ENCODE measurements at regions not wholly inside any gene's neighbourhood (a gene's known extent, or its start where the extent isn't known, plus 50 kb on each side); places are given as distances from the start of the nearest gene placed in this dataset.

DNA sequence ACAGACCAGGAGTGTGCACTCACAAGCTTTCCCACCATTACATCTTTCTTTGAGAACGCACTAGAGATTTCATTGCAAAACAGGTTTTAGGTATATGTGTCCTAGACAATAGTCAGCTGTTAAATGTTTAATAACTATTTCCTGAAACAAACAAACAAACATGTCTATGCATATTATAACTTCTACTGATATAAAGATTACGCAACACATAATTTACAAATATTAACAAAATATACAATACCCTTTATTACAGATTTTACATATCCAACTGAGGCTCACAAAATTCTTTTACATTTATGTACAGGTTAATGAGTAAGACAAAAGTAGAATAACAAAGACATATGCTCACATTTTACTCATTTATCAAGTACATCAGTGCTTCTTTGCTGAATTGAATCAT is 1554.0 kb upstream of the PCDH10 start:
- no peak overlapping the region for H2AFZ ChIP-seq (ENCODE audit: insufficient read depth, low read depth, low read length, poor library complexity, severe bottlenecking)
- H3K9me3 ChIP-seq (replicated peaks in 1 of 2; ENCODE audit: control insufficient read depth in 1 of 2, insufficient read depth in 1 of 2, low read length in 2 of 2), result no peaks in the 10 kb centered on the region
- H3K4me3 ChIP-seq (replicated peaks in 1 of 3; ENCODE audit: low read depth in 2 of 3, low read length in 3 of 3), result no peak overlapping the region
- Mint-ChIP-seq H3K36me3 (no peaks in the 10 kb centered on the region), H3K27ac (no peak overlapping the region), H3K4me3 (no peak overlapping the region), H3K9me3 (peaks cover 2 to 9% (median 4%) of the 10 kb centered on the region in 7 donors), H3K4me1 (no peaks in the 10 kb centered on the region), H3K27me3 (ENCODE audit: low read depth in 3 of 3) (no peaks in the 10 kb centered on the region)
- no peak overlapping the region for H3K27ac ChIP-seq (ENCODE audit: low read depth in 1 of 2, low read length in 2 of 2)
- H3K79me2 ChIP-seq (ENCODE audit: insufficient read depth, low read length), result no peaks in the 10 kb centered on the region
- TF ChIP-seq, protein P1, sequence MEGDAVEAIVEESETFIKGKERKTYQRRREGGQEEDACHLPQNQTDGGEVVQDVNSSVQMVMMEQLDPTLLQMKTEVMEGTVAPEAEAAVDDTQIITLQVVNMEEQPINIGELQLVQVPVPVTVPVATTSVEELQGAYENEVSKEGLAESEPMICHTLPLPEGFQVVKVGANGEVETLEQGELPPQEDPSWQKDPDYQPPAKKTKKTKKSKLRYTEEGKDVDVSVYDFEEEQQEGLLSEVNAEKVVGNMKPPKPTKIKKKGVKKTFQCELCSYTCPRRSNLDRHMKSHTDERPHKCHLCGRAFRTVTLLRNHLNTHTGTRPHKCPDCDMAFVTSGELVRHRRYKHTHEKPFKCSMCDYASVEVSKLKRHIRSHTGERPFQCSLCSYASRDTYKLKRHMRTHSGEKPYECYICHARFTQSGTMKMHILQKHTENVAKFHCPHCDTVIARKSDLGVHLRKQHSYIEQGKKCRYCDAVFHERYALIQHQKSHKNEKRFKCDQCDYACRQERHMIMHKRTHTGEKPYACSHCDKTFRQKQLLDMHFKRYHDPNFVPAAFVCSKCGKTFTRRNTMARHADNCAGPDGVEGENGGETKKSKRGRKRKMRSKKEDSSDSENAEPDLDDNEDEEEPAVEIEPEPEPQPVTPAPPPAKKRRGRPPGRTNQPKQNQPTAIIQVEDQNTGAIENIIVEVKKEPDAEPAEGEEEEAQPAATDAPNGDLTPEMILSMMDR (IDR thresholded peaks at IDR 0.05), result no peak
- H3K4me1 ChIP-seq (ENCODE audit: control insufficient read depth in 1 of 2, insufficient read depth in 2 of 2, low read length in 2 of 2), result no peaks in the 10 kb centered on the region
- H3K4me2 ChIP-seq (replicated peaks; ENCODE audit: extremely low read depth, low read length, poor library complexity, severe bottlenecking), result no peak overlapping the region
- intact Hi-C loops (cut with micrococcal nuclease), result no loop called here
- H3K9ac ChIP-seq (ENCODE audit: insufficient read depth, low read length, poor library complexity, severe bottlenecking), result no peak overlapping the region
- no peaks in the 10 kb centered on the region for H4K20me1 ChIP-seq (ENCODE audit: insufficient read depth, low read length)
- no peaks in the 10 kb centered on the region for H3K27me3 ChIP-seq (ENCODE audit: control insufficient read depth in 2 of 2, insufficient read depth in 2 of 2, low read length in 2 of 2)
- no peaks in the 10 kb centered on the region for H3K36me3 ChIP-seq (replicated peaks in 1 of 2; ENCODE audit: control insufficient read depth in 1 of 2, insufficient read depth in 2 of 2, low read length in 2 of 2)
- DNase-seq, result no peak
- WGBS (ENCODE audit: insufficient coverage), result no CpG with 5 or more reads among the region's 2 CpGs

DNA sequence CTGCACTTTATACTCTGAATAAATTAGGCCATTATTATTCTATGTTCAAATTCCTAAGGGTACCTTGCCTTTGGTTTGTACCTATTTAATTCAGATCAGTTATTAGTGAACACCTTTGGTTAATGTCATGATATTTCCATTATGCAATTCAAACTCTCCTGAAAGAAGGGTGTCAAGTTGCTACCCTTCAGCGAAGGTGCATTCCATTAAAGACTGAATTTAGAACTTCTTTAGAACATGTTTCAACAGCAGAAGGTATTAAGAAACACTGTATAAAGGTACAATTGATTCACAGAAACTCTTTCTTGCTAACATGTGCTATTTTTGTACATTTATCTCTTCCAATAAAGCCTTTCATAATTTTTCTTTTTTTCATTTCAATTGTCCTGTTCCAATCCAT is 1545.4 kb upstream of the PCDH10 start:
- WGBS (ENCODE audit: insufficient coverage), result no CpG with 5 or more reads among the region's 1 CpG
- no peak overlapping the region for H3K9ac ChIP-seq (ENCODE audit: insufficient read depth, low read length, poor library complexity, severe bottlenecking)
- Mint-ChIP-seq H3K4me1 (no peaks in the 10 kb centered on the region), H3K27me3 (ENCODE audit: low read depth in 3 of 3) (no peaks in the 10 kb centered on the region), H3K9me3 (peaks cover 0 to 3% (median 1%) of the 10 kb centered on the region in 7 donors), H3K4me3 (no peak overlapping the region), H3K36me3 (no peaks in the 10 kb centered on the region), H3K27ac (no peak overlapping the region)
- H3K4me3 ChIP-seq (replicated peaks in 1 of 3; ENCODE audit: low read depth in 2 of 3, low read length in 3 of 3), result no peak overlapping the region
- no peak overlapping the region for H3K4me2 ChIP-seq (replicated peaks; ENCODE audit: extremely low read depth, low read length, poor library complexity, severe bottlenecking)
- intact Hi-C loops (cut with micrococcal nuclease), result no loop called here
- TF ChIP-seq, protein P1 (IDR thresholded peaks at IDR 0.05), result no peak
- DNase-seq, result no peak
- H2AFZ ChIP-seq (ENCODE audit: insufficient read depth, low read depth, low read length, poor library complexity, severe bottlenecking), result no peak overlapping the region
- H4K20me1 ChIP-seq (ENCODE audit: insufficient read depth, low read length), result no peaks in the 10 kb centered on the region
- no peaks in the 10 kb centered on the region for H3K36me3 ChIP-seq (replicated peaks in 1 of 2; ENCODE audit: control insufficient read depth in 1 of 2, insufficient read depth in 2 of 2, low read length in 2 of 2)
- H3K27me3 ChIP-seq (ENCODE audit: control insufficient read depth in 2 of 2, insufficient read depth in 2 of 2, low read length in 2 of 2), result no peaks in the 10 kb centered on the region
- no peaks in the 10 kb centered on the region for H3K79me2 ChIP-seq (ENCODE audit: insufficient read depth, low read length)
- H3K27ac ChIP-seq (ENCODE audit: low read depth in 1 of 2, low read length in 2 of 2), result no peak overlapping the region
- no peaks in the 10 kb centered on the region for H3K4me1 ChIP-seq (ENCODE audit: control insufficient read depth in 1 of 2, insufficient read depth in 2 of 2, low read length in 2 of 2)
- no peaks in the 10 kb centered on the region for H3K9me3 ChIP-seq (replicated peaks in 1 of 2; ENCODE audit: control insufficient read depth in 1 of 2, insufficient read depth in 1 of 2, low read length in 2 of 2)
